DND-41 (cell line): ENCODE measurements at regions not wholly inside any gene's neighbourhood (a gene's known extent, or its start where the extent isn't known, plus 50 kb on each side); places are given as distances from the start of the nearest gene placed in this dataset.

Source experiments
- EZH2 ChIP-seq: IDR thresholded peaks from 3 replicates; pipeline ENCODE4 v1.6.1; 2012; ENCODE audit warnings: borderline replicate concordance, low read depth, mild to moderate bottlenecking, moderate library complexity, low read length, inconsistent platforms; ENCODE audit not compliant: severe bottlenecking
- TF ChIP-seq, protein P1 (sequence below): IDR thresholded peaks from 2 replicates; pipeline ENCODE4 v1.5.1; 2012; ENCODE audit warnings: borderline replicate concordance, low read length, moderate library complexity, mild to moderate bottlenecking; ENCODE audit not compliant: poor library complexity, severe bottlenecking; ENCODE audit errors: extremely low read depth

DNA sequence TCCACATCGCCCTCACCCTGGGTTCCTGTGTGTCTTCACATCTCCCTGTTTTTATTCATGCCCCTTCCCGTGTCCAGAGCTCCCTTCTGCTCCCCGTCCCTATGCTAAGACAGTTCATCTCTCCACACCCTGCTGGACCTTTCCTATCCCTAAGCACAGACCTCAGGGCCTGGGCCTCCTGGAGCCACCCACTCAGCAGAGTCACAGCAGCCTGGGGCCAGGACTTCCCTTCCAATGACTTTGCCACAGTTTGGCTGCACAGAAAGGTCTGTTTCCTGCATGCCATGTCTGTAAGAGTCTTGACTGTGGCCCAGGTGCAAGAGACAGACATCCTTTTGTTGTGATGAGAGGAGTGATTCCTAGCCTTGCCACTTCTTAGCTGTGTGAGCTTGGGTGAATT, 470.7 kb downstream of the TSHZ3 start:
- TF ChIP-seq, protein P1, sequence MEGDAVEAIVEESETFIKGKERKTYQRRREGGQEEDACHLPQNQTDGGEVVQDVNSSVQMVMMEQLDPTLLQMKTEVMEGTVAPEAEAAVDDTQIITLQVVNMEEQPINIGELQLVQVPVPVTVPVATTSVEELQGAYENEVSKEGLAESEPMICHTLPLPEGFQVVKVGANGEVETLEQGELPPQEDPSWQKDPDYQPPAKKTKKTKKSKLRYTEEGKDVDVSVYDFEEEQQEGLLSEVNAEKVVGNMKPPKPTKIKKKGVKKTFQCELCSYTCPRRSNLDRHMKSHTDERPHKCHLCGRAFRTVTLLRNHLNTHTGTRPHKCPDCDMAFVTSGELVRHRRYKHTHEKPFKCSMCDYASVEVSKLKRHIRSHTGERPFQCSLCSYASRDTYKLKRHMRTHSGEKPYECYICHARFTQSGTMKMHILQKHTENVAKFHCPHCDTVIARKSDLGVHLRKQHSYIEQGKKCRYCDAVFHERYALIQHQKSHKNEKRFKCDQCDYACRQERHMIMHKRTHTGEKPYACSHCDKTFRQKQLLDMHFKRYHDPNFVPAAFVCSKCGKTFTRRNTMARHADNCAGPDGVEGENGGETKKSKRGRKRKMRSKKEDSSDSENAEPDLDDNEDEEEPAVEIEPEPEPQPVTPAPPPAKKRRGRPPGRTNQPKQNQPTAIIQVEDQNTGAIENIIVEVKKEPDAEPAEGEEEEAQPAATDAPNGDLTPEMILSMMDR: no peak
- no peak for TF ChIP-seq EZH2
